MV-4-11 (cell line): ENCODE measurements at regions not wholly inside any gene's neighbourhood (a gene's known extent, or its start where the extent isn't known, plus 50 kb on each side); places are given as distances from the start of the nearest gene placed in this dataset.

Experiments used
- DNase-seq: peaks from one replicate; lab custom pipeline; 2025; lab: John Stamatoyannopoulos, UW

- no peak for DNase-seq
Observed at GRCh38 chr10:129020651-129021330, 446.2 kb upstream of the MGMT start.

- no peak for DNase-seq
Observed at GRCh38 chr10:129021594-129022304, 445.3 kb upstream of the MGMT start.

- no peak for DNase-seq
Observed at GRCh38 chr10:129023082-129023481, 444.0 kb upstream of the MGMT start.

GRCh38 chr10:129024046-129024445 lies 443.0 kb upstream of the MGMT start:
- no peak for DNase-seq

GRCh38 chr10:129025787-129026186 lies 441.3 kb upstream of the MGMT start:
- DNase-seq = no peak

GRCh38 chr10:129027906-129028305 lies 439.1 kb upstream of the MGMT start:
- peak; percentile 0 for DNase-seq

- DNase-seq = no peak
Observed at GRCh38 chr10:129028451-129028850, 438.6 kb upstream of the MGMT start.

GRCh38 chr10:129029051-129029450 lies 438.0 kb upstream of the MGMT start:
- DNase-seq = no peak

- no peak for DNase-seq
Observed at GRCh38 chr10:129029851-129030602, 437.0 kb upstream of the MGMT start.

- no peak for DNase-seq
Observed at GRCh38 chr10:129030603-129030895, 436.5 kb upstream of the MGMT start.

- DNase-seq = peak; percentile 48
Observed at GRCh38 chr10:129030996-129031843, 435.8 kb upstream of the MGMT start.

- DNase-seq = no peak
Observed at GRCh38 chr10:129031844-129032150, 435.2 kb upstream of the MGMT start.

- no peak for DNase-seq
Observed at GRCh38 chr10:129032372-129033313, 434.4 kb upstream of the MGMT start.

GRCh38 chr10:129033340-129033739 lies 433.7 kb upstream of the MGMT start:
- DNase-seq = no peak

GRCh38 chr10:129033790-129034272 lies 433.2 kb upstream of the MGMT start:
- DNase-seq = no peak

- DNase-seq = peak; percentile 58
Observed at GRCh38 chr10:129035052-129035827, 431.8 kb upstream of the MGMT start.

- DNase-seq = no peak
Observed at GRCh38 chr10:129038522-129038921, 428.5 kb upstream of the MGMT start.

- no peak for DNase-seq
Observed at GRCh38 chr10:129039406-129040370, 427.4 kb upstream of the MGMT start.

GRCh38 chr10:129040377-129040776 lies 426.7 kb upstream of the MGMT start:
- no peak for DNase-seq
